Stimulated activated CD8-positive, alpha-beta memory T cell treated with anti-CD3 and anti-CD28 coated beads, Interleukin-15, amount 100 ng/mL, for 4 hours (primary cell): ENCODE measurements at regions not wholly inside any gene's neighbourhood (a gene's known extent, or its start where the extent isn't known, plus 50 kb on each side); places are given as distances from the start of the nearest gene placed in this dataset.
A peak's percentile ranks its signal among the peaks of the same experiment; 100 is the strongest.
"Not testable (repeated sequence)": the region's sequence is repeated elsewhere in the genome, so short reads cannot be mapped to it uniquely, and the experiment has no call there.

Experiments
- DNase-seq, 2 donors: peaks; one replicate each; pipeline ENCODE4 v3.0.0-alpha.2; 2020; ENCODE audit warnings: low read depth in 2 of 2

DNA sequence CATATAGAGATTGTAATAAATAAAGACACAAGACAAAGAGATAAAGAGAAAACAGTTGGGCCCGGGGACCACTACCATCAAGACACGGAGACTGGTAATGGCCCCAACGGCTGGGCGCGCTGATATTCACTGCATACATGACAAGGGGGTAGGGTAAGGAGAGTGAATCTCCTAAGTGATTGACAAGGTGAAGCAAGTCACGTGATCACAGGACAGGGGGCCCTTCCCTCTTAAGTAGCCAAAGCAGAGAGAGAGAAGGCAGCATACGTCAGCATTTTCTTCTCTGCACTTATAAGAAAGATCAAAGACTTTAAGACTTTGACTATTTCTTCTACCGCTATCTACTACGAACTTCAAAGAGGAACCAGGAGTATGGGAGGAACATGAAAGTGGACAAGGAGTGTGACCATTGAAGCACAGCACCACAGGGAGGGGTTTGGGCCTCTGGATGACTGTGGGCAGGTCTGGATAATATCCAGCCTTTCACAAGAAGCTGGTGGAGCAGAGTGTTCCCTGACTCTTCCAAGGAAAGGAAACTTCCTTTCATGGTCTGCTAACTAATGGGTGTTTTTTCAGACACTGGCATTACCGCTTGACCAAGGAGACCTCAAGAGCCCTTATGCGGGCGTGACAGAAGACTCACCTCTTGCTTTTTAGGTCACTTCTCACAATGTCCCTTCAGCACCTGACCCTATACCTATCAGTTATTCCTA, 75.6 kb downstream of the MRPL39 start:
- not testable (repeated sequence) for DNase-seq

GRCh38 chr21:25528515-25528914, 78.8 kb downstream of the MRPL39 start:
- no peak for DNase-seq

DNA sequence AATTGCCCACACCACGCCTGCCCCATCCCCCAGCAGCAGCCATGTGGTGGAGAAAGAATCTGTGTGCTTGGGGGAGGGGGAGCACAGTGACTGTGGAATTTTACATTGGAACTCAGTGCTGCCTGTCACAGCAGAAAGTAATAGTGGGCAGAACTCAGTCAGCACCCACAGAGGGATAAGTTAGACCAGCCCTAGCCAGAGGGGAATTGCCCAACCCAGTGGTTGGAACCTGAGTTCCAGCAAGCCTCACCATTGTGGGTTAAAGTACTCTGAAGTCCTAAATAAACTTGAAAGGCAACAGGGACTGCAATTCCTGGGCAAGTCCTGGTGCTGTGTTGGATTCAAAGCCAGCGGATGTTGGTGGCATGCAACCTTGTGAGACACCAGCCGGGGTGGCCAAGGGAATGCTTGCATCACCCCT, 88.8 kb downstream of the MRPL39 start:
- DNase-seq: no peak

- no peak for DNase-seq
Measured at GRCh38 chr21:25515484-25516405, 91.5 kb downstream of the MRPL39 start.

- no peak for DNase-seq
Measured at GRCh38 chr21:25513810-25514209, 93.5 kb downstream of the MRPL39 start.

DNA sequence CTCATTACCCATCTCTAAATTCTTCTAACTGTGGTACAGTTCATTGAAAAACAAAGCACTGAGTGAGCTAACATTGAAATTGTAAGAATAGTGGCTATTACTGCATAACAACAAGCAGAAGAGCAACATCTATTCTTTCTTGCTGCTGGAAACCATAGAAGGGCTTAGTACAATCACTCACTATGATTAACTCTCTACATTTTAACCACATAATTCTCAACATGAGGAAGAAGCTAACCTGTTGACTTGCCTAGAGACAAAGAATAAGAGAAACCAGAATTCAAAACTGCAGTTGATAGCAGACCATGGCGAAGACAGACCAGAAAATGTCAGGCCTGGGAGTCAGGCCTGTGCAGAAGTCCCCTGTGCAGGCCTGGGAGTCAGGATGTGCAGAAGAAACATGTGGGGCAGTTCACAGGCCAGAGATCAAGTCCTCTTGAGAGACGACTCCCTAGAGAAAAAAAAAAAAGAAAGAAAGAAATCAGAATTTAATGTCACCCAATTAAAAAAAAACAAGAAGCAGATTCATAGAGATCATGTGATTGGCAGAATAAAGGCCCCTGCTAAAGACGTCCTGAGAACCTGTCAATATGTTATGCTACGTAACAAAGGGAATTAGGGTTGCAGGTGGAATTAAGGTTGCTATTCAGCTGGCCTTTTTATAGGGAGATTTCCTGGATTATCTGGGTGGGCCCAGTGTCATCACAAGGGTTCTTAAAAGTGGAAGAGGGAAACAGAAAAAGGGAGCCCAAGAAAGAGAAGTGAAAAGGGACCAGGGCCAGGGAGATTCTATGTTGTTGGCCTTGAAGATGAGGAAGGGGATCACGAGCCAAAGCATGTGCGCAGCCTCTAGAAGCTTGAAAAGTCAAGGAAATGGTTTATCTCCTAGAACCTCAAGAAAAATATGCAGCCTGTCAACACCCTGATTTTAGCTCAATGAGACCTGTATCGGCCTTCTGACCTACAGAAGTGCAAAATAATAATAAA, 94.9 kb downstream of the MRPL39 start:
- DNase-seq: no peak

DNA sequence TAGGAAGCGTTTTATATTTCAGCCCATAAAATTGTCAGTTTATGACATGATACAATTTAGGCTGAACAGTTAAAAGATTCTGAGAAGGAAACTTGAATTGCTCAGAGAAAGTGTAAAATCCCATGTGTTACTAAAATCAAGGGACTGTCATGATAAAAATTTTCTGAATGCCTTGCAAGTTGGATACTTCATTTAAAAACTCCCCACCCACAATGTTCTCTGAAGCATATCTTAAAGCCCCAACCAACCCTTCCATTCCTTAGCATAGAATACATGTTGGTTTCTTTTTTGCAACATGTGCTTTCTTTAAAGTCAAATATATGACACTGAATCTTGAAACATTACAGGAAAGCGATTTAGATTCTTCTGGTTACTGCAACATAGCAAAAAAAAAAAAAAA, 97.4 kb downstream of the MRPL39 start:
- DNase-seq: no peak

DNA sequence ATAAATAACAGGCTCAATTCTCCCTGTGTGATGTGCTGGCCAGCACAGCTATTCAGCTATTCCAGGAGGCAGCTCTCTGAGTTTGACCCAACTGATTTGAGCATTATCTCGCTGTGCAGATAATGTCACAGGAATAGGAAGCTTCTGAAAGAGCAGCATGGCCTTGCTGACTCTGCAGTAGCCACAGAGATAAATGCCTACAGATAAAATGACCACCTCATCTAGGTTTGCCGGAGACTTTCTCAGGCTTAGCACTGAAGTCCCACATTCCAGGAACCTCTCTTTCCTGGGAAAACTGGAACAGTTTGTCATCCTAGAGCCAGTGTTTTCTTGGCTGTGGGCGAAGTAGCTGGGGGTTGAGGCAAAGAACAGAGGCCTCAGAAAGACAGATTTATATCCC, 98.9 kb downstream of the MRPL39 start:
- no peak for DNase-seq

- DNase-seq: no peak
Measured at GRCh38 chr21:25507522-25507921, 99.8 kb downstream of the MRPL39 start.

DNA sequence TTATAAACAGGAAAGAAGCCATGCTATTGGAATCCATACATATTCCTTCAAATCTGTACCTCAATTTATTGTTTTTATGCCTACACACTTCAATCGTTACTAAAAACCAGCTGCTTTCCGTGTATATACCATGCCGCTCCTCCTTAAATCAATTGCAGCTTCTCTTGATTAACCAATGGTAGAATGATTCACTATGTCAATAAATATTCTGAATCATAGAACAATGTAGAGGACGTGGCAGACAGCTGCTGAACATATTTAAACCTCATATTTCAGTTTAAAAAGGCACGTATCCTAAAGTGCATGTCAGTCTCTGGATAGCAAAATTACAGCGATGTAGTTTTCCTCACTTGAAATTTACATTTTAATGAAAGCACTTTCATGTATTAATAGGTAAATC, 100.4 kb downstream of the MRPL39 start:
- DNase-seq: no peak

- DNase-seq: no peak
Measured at GRCh38 chr21:25506261-25506660, 101.0 kb downstream of the MRPL39 start.

DNA sequence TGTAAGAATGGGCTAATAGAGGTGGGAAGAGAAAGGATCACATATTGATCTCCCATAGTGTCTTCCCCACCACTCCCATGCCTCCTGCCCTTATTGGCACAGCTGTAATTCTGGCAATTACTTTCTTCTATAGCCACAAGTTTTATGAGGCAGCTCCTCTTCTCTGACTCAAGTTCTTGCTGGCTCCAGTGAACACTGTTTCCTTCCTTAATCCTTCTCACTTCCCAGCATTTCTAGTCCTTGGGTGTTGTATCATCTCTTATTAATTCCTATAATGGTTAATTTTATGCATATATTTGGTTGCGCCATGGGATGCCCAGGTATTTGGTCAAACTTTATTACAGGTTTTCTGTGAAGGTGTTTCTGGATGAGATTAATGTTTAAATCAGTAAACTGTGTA, 103.3 kb downstream of the MRPL39 start:
- DNase-seq: no peak

DNA sequence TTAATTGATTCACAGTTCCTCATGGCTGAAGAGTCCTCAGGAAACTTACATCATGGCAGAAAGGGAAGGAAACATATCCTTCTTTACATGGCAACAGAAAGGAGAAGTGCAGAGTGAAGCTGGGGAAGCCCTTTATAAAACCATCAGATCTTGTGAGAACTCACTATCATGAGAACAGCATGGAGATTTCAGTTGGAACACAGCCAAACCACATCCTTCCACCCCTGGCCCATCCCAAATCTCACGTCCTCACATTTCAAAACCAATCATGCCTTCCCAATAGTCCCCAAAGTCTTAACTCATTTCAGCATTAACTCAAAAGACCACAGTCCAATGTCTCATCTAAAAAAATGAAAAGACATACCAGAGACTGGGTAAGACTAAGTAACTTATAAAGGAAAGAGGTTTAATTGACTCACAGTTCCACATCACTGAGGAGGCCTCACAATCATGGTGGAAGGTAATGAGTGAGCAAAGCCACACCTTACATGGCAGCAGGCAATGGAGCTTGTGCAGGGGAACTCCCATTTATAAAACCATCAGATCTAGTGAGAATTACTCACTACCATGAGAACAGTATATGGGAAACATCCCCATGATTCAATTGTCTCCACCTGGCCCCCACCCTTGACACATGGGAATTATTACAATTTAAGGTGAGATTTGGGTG, 105.2 kb downstream of the MRPL39 start:
- DNase-seq: peak; percentile 12 to 46

- no peak for DNase-seq
Measured at GRCh38 chr21:25501462-25501861, 105.8 kb downstream of the MRPL39 start.

GRCh38 chr21:25500598-25500997, 106.7 kb downstream of the MRPL39 start:
- no peak for DNase-seq

DNA sequence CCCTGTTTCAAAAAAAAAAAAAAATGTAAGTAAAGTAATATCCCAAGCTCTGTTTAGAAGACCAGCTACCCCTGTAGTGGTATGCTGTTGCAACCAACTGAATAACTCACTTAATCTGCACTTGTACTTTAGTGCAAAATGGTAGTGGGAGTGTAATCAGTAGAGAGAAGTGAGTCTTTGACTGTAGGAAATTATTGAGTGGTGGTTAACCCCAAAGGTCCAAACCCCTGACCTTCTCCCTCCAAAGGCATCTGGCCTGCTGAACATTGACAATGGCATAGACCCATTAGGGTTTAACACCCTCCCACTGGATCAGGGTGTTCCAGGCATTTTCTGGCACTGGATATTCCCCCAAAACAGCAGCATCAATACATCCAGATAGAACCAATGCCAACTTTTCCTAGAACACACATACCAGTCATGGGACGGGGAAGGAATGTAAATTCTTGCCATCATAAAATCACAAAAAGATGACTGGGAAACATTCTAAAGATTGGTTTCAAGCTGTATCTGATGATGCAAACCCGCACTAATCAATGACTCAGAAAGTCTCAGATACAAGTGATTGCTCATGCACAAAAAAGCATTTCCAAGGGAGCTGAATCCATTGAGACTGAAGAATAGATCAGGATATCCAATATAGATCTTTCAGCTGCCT, 110.3 kb downstream of the MRPL39 start:
- DNase-seq: no peak

- no peak for DNase-seq
Measured at GRCh38 chr21:25494804-25495203, 112.5 kb downstream of the MRPL39 start.

- no peak for DNase-seq
Measured at GRCh38 chr21:25493722-25494121, 113.6 kb downstream of the MRPL39 start.

DNA sequence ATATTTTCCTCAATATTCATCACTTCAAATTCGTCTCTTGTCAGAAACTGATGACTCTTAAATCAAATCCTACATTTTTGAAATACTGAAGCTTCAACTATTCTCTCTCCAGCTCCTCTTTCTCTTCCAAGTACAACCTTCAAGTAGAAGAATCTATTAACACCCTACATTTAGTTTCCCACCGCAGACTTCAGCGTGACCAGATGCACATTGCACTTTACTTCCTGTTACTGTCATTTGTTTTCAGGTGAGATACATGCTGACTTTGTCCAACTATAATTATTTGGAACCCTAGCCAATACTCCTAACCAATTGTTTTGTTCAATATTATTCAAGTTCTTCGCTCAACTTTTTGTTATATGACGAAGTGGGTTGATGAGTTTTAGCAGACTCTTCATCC, 116.0 kb downstream of the MRPL39 start:
- DNase-seq: no peak

GRCh38 chr21:25490742-25491141, 116.5 kb downstream of the MRPL39 start:
- no peak for DNase-seq

DNA sequence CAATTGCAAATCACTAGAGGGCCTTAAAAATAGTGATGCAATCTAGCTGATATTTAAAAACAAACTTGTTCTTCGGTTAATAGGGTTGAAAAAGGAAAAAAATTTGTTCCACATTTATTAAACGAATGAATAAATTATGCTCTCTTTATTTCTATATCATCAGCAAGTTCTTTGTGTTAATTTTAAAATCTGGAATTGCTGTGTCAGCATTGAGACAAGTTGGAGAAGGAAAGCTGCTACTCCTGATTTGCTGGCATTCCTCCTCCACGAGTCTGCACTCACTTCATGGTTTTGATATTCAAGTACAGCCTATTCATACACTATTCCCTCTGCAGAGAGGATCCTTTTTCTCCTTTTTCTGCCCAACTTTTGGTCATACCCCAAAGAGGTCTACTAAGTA, 117.6 kb downstream of the MRPL39 start:
- DNase-seq: no peak
